SH-SY5Y (cell line): ENCODE measurements at regions not wholly inside any gene's neighbourhood (a gene's known extent, or its start where the extent isn't known, plus 50 kb on each side); places are given as distances from the start of the nearest gene placed in this dataset.

Experiments
- GATA2 ChIP-seq: IDR thresholded peaks from 2 replicates; pipeline ENCODE4 v1.6.1; 2011; ENCODE audit warnings: mild to moderate bottlenecking, low read depth, low read length
- GATA3 ChIP-seq: IDR thresholded peaks from 2 replicates; pipeline ENCODE4 v1.6.1; 2011; ENCODE audit warnings: low read depth, mild to moderate bottlenecking, low read length, moderate library complexity

GRCh38 chr6:82781620-82782204 lies 283.9 kb downstream of the UBE3D start:
- TF ChIP-seq GATA3: no peak
- no peak for TF ChIP-seq GATA2
